Pulmonary artery endothelial cell (primary cell): ENCODE measurements at regions not wholly inside any gene's neighbourhood (a gene's known extent, or its start where the extent isn't known, plus 50 kb on each side); places are given as distances from the start of the nearest gene placed in this dataset.

Source experiments
- DNase-seq: peaks from one replicate; pipeline ENCODE4 v3.0.0-alpha.2; 2011; ENCODE audit warnings: low read depth, low spot score

DNA sequence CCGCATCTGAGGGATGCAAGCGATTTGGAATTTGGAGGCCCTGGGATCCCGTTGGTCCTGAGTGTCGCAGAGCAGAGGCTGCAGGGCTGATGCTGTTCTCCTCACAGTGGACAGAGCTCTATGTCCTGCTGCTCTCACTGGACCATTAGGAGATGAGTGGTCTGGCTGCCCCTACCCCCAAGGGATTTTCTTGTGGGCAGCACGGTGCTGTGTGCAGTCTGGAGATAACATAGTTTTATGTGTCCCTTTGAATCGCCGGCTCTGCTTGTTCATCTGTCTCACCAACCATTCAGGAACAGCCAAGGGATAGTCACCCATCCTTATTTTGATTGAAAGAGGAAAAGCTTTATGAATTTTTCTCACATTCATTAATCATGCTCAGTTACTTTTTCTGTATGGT is 49.9 kb downstream of the CHRM3 start:
- no peak for DNase-seq

DNA sequence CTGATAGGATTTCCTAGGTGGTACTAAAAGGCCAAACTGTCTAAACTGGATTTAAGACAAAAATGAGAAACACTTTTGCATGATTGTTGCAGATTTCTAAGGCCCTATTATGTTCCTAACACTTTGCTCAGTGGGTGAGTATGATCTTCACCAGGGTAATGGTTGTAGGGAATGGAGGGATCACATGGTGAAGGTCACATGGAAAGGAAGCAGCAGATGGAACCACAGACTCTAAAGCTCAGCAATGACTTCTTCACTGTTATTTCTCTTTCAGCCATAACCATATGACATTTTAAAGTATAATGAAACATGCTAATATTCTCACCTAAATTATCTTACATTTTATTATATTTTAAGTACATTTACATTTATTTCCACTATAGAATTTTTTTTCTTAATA is 51.5 kb downstream of the CHRM3 start:
- no peak for DNase-seq

DNA sequence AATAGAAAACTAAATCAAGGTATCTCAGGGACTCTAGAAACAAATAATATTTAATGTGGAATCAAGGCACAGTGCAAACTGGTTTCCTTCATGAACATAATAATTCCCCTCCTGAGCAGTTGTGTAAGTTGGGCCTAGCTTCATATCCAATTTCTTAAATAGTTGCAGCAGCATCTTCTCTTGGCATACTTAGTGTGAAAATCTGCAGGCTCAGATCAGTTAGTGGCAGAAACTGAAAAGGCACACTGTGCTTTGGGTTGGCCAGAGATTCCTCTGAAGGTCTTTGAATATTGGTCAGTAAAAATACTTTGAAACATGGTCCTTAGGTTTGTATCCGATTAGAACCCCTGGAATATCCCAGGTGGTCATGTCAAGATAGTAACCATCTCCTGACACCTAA is 52.5 kb downstream of the CHRM3 start:
- DNase-seq, result no peak

DNA sequence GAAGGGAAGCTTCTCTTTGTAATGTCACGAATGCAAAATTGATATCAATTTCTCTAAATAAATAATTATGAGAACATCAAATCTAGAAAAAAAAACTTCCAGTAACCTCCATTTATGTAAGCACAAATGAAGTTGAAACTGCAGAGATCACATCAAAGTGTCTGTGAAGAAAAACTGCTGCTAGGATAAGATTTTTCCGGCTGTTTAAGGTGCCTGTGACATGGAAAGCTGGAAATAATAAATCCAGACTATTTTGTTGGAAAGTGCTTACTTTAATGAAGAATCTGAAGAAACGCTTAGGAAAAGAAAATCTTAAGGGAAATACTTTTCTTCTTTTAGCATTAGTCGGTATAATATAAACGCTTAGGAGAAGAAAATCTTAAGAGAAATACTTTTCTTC is 57.0 kb downstream of the CHRM3 start:
- DNase-seq, result no peak

DNA sequence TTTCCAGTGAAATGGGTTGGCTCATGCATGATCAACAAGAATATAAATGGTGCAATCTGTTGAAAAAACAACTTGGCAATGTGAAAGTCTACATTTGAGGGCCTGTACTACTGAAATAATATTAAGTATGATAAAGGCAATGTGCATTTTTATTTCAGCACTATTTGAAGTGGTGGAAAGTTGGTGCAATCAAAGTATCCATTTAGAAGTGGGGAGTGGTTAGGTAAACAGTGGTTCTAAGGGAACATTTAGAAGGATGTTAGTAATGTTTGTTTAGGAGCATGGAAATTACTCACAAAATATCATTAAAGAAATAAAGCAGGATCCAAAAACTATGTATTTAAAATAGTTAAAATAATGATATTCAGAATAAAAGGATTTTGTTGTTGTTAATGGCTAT is 60.2 kb downstream of the CHRM3 start:
- DNase-seq, result no peak

DNA sequence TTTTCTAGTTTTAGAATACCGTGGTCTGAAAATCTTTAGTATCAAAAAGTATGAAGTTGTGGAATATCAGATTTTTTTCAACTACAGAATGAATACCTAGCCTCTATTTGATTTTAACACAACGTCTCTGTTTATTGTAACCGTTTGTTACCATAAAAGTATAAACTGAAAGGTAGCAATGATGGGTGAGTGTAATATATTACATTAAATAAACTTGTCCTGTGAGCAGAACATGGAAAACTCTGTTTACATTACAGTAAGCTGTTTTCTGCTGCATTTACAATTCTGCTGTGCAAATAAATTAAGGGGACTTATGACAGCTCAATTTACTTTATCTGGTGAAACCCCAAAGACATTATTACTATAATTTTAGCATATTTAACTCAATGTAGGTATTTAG is 62.5 kb downstream of the CHRM3 start:
- no peak for DNase-seq

GRCh38 chr1:239455743-239456142 is 69.4 kb downstream of the CHRM3 start:
- no peak for DNase-seq

DNA sequence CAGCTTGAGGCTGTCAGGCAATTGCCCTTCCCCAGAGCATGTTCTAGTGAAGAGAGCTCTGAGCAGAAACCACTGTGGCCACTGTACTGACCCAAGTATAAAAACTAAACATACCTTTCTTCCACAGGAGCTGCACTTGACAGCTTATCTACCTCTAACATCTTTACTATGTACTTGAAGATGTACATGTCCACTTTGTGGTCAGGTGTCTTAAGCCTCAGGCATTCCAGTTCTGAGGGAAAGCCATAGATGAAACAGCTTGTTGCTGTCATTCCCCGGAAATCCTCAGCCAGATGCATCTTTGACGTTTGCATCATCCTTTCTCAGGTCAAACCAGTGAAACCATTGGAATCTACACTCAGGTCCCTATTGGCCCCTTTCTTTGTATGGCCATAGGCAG is 70.4 kb downstream of the CHRM3 start:
- DNase-seq, result no peak

DNA sequence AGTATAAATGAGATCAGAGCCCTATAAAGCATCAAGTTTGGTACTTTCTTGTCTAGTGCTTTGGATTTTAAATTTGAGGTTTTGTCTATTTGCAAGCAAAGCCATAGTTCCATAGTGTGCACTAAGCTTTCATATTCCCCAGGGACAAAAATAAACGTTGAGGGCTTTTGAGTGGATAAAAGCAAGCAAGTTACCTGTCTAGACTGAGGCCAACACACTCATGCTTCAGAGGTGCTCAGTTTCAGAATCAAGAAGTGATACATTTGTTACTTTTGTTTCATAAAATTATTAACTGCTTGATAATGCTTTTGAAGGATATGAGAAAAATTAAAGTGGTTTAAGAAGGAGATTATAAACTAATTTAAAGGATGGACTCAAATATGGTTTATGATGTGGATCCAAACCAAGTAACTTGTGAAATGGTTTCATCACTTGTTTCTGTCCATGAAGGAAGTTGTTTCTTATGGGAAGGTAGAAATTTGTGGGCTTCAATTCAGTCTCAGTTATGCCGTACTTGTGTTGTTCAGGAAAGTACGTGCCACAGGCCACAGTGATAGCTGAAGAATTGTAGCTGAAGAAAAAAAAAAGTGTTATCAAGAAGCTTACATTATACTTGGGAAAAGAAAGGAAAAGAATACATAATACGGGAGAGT is 71.2 kb downstream of the CHRM3 start:
- no peak for DNase-seq

DNA sequence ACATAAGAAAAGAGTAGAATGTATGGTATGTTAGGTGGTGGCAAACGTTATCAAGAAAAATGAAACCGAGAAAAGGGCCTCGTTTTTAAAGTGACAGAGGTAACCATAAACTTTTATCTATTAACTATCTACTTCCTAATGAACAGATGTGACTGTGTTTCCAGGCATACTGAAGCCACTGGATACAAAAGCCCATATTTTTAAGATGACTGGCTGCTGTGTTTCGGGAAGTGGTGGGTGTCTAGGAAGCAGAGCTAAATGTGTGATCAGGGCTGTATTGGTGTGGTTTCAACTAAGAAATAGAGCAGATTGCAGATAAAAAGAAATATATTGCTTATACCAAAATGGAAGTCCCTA is 71.8 kb downstream of the CHRM3 start:
- no peak for DNase-seq

DNA sequence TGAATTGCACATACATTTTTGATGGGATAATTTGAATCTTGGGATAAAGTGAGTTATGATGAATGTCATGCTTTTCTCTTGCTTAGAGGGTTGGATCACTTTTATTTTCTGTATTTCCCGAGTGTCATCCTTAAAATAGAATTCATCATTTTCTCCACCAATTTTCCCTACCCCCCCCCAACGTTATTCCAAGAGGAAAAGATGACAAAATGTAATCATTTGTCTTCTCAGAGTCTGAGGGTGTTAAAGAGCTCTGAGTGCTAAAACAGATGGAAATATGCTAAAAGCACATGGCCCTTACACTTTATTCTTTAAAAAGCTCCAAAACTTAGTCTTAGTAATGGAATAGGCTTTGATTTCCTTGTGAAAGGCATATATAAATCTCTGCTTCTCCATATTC is 81.4 kb downstream of the CHRM3 start:
- DNase-seq, result no peak

DNA sequence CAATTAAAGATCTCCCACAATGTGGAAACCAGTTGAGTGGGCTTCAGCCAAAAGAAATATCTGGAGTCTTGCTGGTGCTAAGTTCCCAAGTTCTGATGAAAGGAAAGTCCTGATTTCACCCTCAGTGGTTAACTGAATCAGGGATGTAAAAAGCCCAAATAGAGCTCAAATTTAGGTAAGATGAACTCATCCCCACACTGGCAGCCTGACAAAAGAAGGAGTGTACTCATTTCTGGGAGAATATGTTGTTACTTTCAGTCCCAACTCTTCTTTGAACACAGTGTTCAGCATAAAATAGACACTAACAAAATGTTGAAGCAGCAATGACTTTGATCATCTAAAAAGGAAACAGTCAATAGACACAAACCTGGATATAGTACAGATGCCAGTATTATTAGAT is 91.7 kb downstream of the CHRM3 start:
- no peak for DNase-seq

DNA sequence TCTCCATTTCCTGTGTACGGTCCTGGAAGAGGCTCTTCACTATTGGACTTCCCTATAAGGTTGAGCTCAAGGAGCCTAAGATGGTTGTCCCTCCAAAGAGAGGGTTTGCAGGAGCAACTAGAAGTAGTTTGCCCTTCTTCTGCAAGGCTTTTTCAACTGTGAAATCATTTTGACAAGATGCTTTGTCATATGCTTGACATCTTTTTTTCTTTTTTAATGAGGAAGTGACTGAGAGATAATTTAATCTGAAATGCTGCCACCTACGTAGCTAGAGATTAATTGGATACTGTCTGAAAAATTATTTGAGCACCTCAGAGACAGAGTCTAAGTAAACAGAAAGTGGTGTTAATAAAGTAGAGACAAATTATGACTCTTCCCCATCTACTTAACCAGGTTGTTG is 97.0 kb downstream of the CHRM3 start:
- DNase-seq, result no peak

DNA sequence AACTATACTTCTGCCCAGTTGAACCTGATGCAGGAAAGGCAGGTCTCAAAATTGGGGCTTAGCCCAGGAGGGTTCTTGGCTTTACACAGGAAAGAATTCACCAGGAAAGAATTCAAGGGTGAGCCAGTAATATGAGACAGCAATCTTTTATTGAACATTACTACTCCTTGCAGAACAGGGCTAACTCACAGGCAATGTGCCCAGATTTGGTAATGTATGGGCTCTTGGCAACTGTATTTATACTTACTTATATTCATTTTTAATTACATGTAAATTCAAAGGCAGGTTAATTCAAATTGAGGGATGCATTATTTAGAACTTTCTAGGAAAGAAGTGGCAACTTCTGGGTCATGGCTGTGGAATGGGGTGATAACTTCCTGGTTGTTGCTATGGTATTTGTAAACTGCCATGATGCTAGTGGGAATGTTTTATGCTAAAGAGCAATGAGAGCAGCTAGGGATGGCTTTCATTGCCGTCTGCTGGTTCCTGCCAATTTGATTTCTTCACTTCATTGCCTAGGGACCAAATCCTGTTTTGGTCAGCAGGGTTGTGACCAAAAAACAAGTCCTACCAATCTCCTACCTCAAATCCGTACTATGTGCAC is 107.5 kb downstream of the CHRM3 start:
- DNase-seq, result no peak

DNA sequence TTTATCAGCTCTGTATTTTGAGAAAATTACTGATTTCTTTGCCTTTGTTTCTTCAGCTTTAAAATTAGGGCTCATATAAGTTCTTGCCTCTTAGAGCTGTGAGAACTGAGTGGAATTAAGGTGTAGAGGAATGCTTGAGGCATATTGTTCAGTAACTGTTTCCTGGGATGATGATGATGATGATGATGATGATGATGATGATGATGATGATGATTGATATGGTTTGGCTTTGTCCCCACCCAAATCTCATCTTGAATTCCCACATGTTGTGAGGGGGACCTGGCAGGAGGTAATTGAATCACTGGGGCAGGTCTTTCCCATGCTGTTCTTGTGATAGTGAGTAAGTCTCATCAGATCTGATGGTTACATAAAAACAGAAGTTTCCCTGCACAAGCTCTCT is 118.7 kb downstream of the CHRM3 start:
- DNase-seq, result no peak

DNA sequence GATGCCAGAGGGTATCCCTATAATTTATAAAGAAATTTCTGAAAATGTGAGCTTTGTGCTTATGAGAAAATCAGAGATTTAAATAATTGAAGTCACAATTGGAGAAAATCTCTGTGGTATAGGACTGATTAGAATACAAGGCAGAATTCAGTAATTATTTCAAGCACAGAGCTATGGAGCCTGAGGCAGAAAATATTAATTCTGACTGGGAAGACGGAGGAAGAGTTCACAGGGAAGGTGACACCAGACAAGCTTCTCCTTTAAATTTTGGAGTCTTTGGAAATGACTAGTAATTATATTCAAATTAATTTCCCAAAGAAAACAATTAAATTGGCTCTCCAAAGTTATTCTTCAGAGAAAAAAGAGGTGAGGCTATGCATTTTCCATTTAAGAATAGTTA is 121.5 kb downstream of the CHRM3 start:
- DNase-seq, result no peak

DNA sequence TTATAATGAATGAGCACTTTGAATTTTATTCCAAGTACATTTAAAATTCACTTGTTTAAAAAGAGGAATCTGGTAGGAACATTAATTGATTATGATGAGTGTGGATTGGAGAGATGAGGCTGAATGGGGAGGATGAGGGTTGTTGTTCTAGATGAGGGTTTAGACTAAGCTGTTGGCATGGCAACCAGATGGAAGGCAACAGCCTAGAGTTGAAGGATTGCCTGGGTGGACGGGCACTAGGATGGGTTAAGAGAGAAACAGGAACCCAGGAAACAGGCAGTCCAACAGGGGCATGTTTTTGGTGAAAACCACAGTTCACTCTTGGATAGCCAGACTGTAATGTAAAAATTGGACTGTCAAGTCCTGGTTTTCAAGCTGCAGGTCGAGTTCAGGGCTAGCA is 125.5 kb downstream of the CHRM3 start:
- DNase-seq, result no peak

DNA sequence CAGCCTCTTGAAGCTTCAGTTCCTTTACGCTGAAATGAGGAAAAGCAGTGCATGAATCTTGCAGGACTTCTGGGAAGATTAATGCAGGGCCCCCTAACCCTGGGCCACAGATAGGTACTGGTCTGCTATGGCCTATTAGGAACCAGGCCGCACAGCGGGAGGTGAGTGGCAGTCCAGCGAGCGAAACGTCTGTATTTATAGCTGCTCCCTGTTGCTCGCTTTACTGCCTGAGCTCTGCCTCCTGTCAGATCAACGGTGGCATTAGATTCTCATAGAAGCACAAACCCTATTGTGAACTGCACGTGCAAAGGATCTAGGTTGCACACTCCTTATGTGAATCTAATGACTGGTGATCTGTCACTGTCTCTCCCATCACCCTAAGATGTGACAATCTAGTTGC is 130.2 kb downstream of the CHRM3 start:
- DNase-seq, result no peak

DNA sequence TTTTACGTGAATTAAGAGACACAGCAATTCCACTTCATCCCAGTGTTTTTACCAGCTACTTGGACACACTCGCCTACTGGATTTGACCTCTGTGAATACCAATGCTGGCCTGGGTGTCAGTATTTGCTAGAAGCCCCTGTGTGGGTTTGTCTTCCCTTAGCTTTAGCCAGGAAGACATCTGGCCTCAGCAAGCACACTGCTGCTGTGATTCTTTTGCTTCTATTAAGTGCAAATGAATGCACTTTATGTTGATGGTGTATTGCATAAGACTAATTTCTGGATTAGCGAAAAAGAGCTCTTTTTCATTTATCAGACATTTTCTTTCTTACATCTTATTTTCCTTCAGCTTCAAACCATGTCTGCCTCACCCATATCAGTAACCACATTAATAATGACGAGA is 140.0 kb downstream of the CHRM3 start:
- no peak for DNase-seq

DNA sequence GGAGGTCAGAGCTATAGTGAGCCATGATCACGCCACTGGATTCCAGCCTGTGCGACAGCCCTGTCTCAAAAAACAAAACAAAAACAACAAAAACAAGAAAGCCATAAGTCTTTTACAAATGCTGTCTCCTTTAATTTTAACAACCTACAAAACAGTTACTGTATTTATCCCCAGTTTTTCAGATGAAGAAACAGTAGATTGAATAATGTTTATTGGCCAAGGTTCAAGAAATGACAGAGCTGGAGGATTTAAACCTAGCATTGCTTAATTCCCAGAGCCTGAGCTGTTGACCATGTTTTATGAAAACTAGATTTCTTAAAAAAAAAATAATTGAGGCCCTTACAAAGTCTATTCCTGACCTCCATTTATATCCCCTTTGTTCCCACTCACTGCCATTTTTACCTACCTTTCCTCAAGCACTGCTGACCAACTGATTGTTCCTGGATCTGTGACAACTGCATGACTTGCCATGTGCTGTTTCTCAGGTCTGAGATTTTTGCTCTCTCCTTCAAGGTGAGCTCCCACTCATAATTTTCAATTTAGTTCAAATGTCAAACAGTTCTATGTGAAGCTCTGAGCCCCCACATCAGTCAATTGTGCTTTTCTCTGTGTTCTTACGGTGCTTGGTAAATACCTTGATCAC is 140.8 kb downstream of the CHRM3 start:
- DNase-seq, result no peak

DNA sequence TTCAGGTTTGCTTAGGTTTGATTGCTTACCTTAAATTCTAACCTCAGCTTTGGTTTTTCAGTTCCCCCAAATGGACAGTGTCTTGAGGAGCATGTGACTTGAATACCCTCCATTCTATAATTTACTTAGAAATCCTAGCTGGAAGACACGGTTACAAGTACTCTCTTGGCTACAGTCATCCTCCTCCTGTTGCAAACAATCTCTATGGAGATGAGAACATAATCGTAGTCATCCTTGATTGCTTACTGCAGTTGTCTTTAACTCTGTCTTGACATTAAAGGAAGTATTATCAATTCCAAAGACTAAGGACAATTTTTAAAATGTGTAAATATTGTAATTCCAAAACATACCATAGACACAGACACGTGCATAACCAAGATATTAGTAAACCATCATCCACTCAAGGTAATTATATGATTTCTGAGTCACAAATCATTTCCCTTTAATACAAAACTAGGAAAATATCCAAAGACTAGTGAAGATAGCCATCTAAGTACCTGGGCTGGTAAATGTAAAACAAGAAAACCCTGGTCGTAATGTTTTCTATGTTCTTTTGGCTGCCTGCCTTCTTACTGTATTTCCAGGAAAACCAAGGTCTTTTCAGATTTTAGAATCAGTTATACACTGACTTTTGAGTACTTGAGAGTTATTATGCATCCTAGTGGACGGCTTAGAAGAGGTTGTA is 149.9 kb downstream of the CHRM3 start:
- no peak for DNase-seq

DNA sequence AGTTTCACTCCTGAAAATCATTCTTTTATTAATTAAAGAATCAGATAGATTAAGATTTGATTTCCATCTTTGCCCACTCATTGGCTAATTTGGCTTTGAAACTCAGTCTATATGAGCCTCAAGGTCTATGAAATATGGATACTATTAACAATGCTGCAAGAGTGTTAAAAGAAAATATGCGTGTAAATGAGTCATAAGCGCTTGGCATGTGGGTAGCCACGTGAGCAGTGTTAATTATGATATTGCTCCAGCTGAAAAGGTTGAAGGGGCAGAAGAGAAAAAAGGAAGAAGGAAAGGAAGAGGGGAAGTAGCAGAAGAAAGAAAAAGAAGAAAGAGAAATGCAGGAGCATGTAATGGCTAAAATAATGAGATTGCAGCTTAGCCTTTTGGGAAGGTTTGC is 151.4 kb downstream of the CHRM3 start:
- no peak for DNase-seq
